Lung (tissue), 11 donors: ENCODE measurements at regions not wholly inside any gene's neighbourhood (a gene's known extent, or its start where the extent isn't known, plus 50 kb on each side); places are given as distances from the start of the nearest gene placed in this dataset.

Experiments used
- ATAC-seq: fragments of 200-7000 bp; cut with Tn5 transposase; one replicate; pipeline ENCODE4 v1.9.1; 2020; ENCODE audit warnings: moderate number of reproducible peaks; ENCODE audit not compliant: insufficient read depth, low FRiP score
- DNase-seq, 3 donors: peaks; one replicate each; pipeline ENCODE4 v3.0.0-alpha.2; 2013 to 2017
- H3K27ac ChIP-seq, 2 donors: one replicate each; pipeline ENCODE4 v1.5.1; 2013; ENCODE audit warnings: mild to moderate bottlenecking in 2 of 2, moderate library complexity in 2 of 2, control low read depth in 1 of 2, inconsistent platforms in 1 of 2, low read depth in 1 of 2, low read length in 1 of 2
- H3K27me3 ChIP-seq, 3 donors: one replicate each; pipeline ENCODE4 v1.5.1; 2013; ENCODE audit warnings: low read length in 2 of 3; ENCODE audit not compliant: control insufficient read depth in 3 of 3, insufficient read depth in 3 of 3
- H3K36me3 ChIP-seq, 4 donors: one replicate each; pipeline ENCODE4 v1.5.1; 2013; ENCODE audit warnings: low read length in 4 of 4, mild to moderate bottlenecking in 1 of 4, moderate library complexity in 1 of 4; ENCODE audit not compliant: control insufficient read depth in 4 of 4, insufficient read depth in 4 of 4
- H3K4me1 ChIP-seq, 5 donors: one replicate each; pipeline ENCODE4 v1.5.1; 2013; ENCODE audit warnings: low read length in 5 of 5, mild to moderate bottlenecking in 2 of 5, moderate library complexity in 1 of 5; ENCODE audit not compliant: control insufficient read depth in 5 of 5, insufficient read depth in 5 of 5
- H3K4me3 ChIP-seq: one replicate; pipeline ENCODE4 v1.5.1; 2013; ENCODE audit warnings: mild to moderate bottlenecking, control low read depth, moderate library complexity
- H3K9ac ChIP-seq, 2 donors: one replicate each; pipeline ENCODE4 v1.5.1; 2013; ENCODE audit warnings: low read length in 2 of 2, control low read depth in 1 of 2; ENCODE audit not compliant: insufficient read depth in 1 of 2
- H3K9me3 ChIP-seq, 4 donors: one replicate each; pipeline ENCODE4 v1.5.1; 2013; ENCODE audit warnings: low read length in 3 of 4, mild to moderate bottlenecking in 1 of 4, moderate library complexity in 1 of 4; ENCODE audit not compliant: control insufficient read depth in 4 of 4, insufficient read depth in 3 of 4
- CTCF ChIP-seq: IDR thresholded peaks from 2 replicates; pipeline ENCODE4 v1.5.1; 2012; ENCODE audit warnings: mild to moderate bottlenecking; ENCODE audit errors: control extremely low read depth, extremely low read depth
- WGBS, 2 donors: extraction: QIAGEN DNeasy Blood & Tissue Kit; methylation state at CpG; one replicate each; pipeline ENCODE4 v1.1.7; 2013; 5-methylcytosine and 5-hydroxymethylcytosine counted together
- donor health status: control.
- donor health status: control.
- donor health status: Bipolar disorder and iron deficiency.
- donor health status: healthy.
- donor health status: DM: yes; HTN: yes; CAD: no.

GRCh38 chr1:88455621-88456256 lies 228.3 kb upstream of the PKN2 start:
- Histone ChIP-seq H3K27ac (no peak overlapping the region), H3K9ac (no peak overlapping the region), H3K27me3 (no peaks in the 10 kb centered on the region), H3K4me1 (peaks cover 0 to 18% (median 0%) of the 10 kb centered on the region in 5 donors), H3K4me3 (no peak overlapping the region), H3K9me3 (peaks cover 0 to 5% (median 0%) of the 10 kb centered on the region in 4 donors), H3K36me3 (no peaks in the 10 kb centered on the region)
- TF ChIP-seq CTCF, result no peak
- WGBS, 2 donors, result 39 to 50% methylated on average over 9 of the region's 9 CpGs
- no peak for ATAC-seq
- DNase-seq, result no peak

- Histone ChIP-seq H3K27ac (no peak overlapping the region), H3K9me3 (peaks cover 0 to 5% (median 0%) of the 10 kb centered on the region in 4 donors), H3K4me1 (peaks cover 0 to 27% (median 4%) of the 10 kb centered on the region in 5 donors), H3K27me3 (peaks cover 0 to 5% (median 0%) of the 10 kb centered on the region in 3 donors), H3K36me3 (no peaks in the 10 kb centered on the region), H3K9ac (peak overlapping the region in 1 of 2 donors; percentile 13), H3K4me3 (no peak overlapping the region)
- 96 to 100% methylated on average over 5 of the region's 5 CpGs for WGBS, 2 donors
- no peak for DNase-seq
- ATAC-seq, result no peak
- TF ChIP-seq CTCF, result no peak
These were observed 226.9 kb upstream of the PKN2 start for GRCh38 chr1:88457197-88457596.

GRCh38 chr1:88461007-88461406 lies 223.1 kb upstream of the PKN2 start:
- peaks cover 0 to 60% (median 4%) of the 10 kb centered on the region in 5 donors for H3K4me1 ChIP-seq
- TF ChIP-seq CTCF, result no peak
- ATAC-seq (no peak), DNase-seq (peak in 2 of 3 donors; percentile 52 to 60)
- no peak overlapping the region for H3K27ac ChIP-seq
- peaks cover 0 to 5% (median 0%) of the 10 kb centered on the region in 4 donors for H3K9me3 ChIP-seq
- no peak overlapping the region for H3K9ac ChIP-seq
- H3K4me3 ChIP-seq, result no peak overlapping the region
- H3K27me3 ChIP-seq, result peaks cover 0 to 5% (median 0%) of the 10 kb centered on the region in 3 donors
- no peaks in the 10 kb centered on the region for H3K36me3 ChIP-seq
- 78 to 89% methylated on average over 2 of the region's 2 CpGs for WGBS, 2 donors
